ENCODE measurements at regions not wholly inside any gene's neighbourhood (a gene's known extent, or its start where the extent isn't known, plus 50 kb on each side); places are given as distances from the start of the nearest gene placed in this dataset.

DNA sequence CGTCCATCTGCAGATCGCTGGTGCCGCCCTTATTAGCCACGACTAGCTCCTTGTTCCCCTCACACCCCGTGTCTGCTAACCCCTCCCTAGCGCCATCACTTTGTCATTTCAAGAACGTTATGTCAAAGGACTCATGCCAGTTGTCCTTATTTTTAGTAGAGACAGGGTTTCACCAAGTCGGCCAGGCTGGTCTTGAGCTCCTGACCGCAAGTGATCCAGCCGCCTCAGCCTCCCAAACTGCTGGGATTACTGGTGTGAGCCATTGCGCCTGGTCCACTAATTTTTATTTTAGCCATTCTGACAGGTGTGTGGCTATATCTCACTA is 138.9 kb upstream of the HDAC4 start:
- Histone ChIP-seq H3K4me3 (replicated peaks; ENCODE audit: insufficient read depth, low read length) (no peak overlapping the region), H3K27ac (replicated peaks) (no peak overlapping the region), H3K27me3 (ENCODE audit: insufficient read depth, poor library complexity, severe bottlenecking) (no peaks in the 10 kb centered on the region)
- DNase-seq (ENCODE audit: low read depth in 1 of 2, low spot score in 1 of 2) = no peak
- TF ChIP-seq, protein P1, sequence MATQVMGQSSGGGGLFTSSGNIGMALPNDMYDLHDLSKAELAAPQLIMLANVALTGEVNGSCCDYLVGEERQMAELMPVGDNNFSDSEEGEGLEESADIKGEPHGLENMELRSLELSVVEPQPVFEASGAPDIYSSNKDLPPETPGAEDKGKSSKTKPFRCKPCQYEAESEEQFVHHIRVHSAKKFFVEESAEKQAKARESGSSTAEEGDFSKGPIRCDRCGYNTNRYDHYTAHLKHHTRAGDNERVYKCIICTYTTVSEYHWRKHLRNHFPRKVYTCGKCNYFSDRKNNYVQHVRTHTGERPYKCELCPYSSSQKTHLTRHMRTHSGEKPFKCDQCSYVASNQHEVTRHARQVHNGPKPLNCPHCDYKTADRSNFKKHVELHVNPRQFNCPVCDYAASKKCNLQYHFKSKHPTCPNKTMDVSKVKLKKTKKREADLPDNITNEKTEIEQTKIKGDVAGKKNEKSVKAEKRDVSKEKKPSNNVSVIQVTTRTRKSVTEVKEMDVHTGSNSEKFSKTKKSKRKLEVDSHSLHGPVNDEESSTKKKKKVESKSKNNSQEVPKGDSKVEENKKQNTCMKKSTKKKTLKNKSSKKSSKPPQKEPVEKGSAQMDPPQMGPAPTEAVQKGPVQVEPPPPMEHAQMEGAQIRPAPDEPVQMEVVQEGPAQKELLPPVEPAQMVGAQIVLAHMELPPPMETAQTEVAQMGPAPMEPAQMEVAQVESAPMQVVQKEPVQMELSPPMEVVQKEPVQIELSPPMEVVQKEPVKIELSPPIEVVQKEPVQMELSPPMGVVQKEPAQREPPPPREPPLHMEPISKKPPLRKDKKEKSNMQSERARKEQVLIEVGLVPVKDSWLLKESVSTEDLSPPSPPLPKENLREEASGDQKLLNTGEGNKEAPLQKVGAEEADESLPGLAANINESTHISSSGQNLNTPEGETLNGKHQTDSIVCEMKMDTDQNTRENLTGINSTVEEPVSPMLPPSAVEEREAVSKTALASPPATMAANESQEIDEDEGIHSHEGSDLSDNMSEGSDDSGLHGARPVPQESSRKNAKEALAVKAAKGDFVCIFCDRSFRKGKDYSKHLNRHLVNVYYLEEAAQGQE (IDR thresholded peaks at IDR 0.05; ENCODE audit: insufficient replicate concordance, low read depth) = no peak
- no peak for TF ChIP-seq POLR2AphosphoS5 (IDR thresholded peaks at IDR 0.05; ENCODE audit: low read depth)
- TF ChIP-seq GABPA (IDR thresholded peaks at IDR 0.05; ENCODE audit: low read depth) = no peak
- no peak for TF ChIP-seq SPI1 (IDR thresholded peaks at IDR 0.05; ENCODE audit: borderline replicate concordance, low read depth)
- TF ChIP-seq, protein P2, sequence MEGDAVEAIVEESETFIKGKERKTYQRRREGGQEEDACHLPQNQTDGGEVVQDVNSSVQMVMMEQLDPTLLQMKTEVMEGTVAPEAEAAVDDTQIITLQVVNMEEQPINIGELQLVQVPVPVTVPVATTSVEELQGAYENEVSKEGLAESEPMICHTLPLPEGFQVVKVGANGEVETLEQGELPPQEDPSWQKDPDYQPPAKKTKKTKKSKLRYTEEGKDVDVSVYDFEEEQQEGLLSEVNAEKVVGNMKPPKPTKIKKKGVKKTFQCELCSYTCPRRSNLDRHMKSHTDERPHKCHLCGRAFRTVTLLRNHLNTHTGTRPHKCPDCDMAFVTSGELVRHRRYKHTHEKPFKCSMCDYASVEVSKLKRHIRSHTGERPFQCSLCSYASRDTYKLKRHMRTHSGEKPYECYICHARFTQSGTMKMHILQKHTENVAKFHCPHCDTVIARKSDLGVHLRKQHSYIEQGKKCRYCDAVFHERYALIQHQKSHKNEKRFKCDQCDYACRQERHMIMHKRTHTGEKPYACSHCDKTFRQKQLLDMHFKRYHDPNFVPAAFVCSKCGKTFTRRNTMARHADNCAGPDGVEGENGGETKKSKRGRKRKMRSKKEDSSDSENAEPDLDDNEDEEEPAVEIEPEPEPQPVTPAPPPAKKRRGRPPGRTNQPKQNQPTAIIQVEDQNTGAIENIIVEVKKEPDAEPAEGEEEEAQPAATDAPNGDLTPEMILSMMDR (IDR thresholded peaks at IDR 0.05; ENCODE audit: insufficient read depth, low read length) = no peak

DNA sequence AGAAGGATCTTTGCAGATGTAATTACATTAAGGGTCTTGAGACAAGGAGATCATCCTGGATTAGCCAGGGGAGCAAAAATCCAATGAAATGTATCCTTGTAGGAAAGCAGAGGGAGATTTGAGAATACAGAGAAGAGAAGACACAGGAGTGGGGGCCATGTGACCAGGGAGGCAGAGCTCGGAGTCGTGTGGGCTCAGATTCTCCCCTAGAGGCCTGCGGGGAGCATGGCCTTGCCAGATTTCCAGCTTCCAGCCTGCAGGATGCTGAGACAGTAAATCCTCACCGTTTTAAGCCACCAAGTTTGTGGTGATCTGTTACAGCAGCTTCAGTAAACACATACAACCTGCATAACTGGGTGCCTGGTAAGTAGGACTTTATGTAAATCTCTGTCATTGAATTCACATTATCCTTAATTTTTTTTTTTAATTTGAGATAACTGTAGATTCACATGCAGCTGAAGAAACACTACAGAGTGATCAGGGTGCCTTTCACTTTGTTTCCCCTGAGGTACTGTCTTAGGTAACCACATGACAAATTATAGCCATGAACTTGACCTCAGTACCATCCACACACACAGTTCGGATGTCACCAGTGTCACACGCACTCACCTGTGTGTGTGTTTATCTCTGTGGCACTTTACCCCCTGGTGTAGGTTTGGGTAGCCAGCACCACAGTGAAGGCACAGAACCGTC is 138.4 kb upstream of the HDAC4 start:
- no peaks in the 10 kb centered on the region for H3K27me3 ChIP-seq (ENCODE audit: insufficient read depth, poor library complexity, severe bottlenecking)
- no peak for DNase-seq (ENCODE audit: low read depth in 1 of 2, low spot score in 1 of 2)
- no peak overlapping the region for H3K4me3 ChIP-seq (replicated peaks; ENCODE audit: insufficient read depth, low read length)
- no peak for TF ChIP-seq SPI1 (IDR thresholded peaks at IDR 0.05; ENCODE audit: borderline replicate concordance, low read depth)
- TF ChIP-seq, protein P2 (IDR thresholded peaks at IDR 0.05; ENCODE audit: insufficient read depth, low read length) = no peak
- TF ChIP-seq, protein P1 (IDR thresholded peaks at IDR 0.05; ENCODE audit: insufficient replicate concordance, low read depth) = no peak
- no peak overlapping the region for H3K27ac ChIP-seq (replicated peaks)

DNA sequence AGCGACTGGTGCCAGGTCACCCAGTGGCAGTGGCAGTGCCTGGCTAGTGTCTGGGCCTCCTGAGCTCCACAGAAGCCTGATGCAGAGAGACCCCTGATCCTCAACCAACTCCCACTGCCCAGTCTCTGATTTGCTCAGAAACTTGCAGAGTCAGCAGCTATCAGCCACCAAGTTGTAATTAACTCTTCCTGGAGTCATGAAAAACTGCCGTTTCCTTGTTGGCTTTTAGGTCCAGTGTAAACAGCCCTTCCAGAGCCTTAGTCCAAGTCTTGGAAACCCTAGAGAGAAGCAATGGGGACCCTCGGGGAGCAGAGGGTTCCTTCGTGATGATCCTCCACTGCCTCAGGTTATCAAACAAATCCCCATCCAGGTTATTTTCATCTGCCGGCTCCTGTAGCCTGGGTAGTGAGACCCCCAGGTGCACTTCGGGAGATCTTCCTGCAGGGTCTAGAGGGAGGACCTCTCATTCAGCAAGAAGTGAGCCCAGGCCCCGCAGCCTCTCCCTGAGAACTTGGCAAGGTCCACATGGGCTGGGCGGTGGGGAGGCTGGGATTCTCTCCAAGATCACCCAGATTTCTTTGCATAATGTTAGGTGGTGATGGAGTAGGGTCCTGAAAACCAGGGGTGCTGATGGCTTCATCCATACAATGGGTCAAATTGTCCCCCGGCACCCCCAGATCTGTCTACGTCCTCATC is 137.7 kb upstream of the HDAC4 start:
- no peak for DNase-seq (ENCODE audit: low read depth in 1 of 2, low spot score in 1 of 2)
- Histone ChIP-seq H3K4me3 (replicated peaks; ENCODE audit: insufficient read depth, low read length) (no peak overlapping the region), H3K27me3 (ENCODE audit: insufficient read depth, poor library complexity, severe bottlenecking) (no peaks in the 10 kb centered on the region), H3K27ac (replicated peaks) (no peak overlapping the region)
- no peak for TF ChIP-seq POLR2AphosphoS5 (IDR thresholded peaks at IDR 0.05; ENCODE audit: low read depth)
- TF ChIP-seq, protein P2 (IDR thresholded peaks at IDR 0.05; ENCODE audit: insufficient read depth, low read length) = no peak
- TF ChIP-seq, protein P1 (IDR thresholded peaks at IDR 0.05; ENCODE audit: insufficient replicate concordance, low read depth) = no peak
- no peak for TF ChIP-seq SPI1 (IDR thresholded peaks at IDR 0.05; ENCODE audit: borderline replicate concordance, low read depth)
- TF ChIP-seq GABPA (IDR thresholded peaks at IDR 0.05; ENCODE audit: low read depth) = no peak
